ENCODE measurements at regions not wholly inside any gene's neighbourhood (a gene's known extent, or its start where the extent isn't known, plus 50 kb on each side); places are given as distances from the start of the nearest gene placed in this dataset.

DNA sequence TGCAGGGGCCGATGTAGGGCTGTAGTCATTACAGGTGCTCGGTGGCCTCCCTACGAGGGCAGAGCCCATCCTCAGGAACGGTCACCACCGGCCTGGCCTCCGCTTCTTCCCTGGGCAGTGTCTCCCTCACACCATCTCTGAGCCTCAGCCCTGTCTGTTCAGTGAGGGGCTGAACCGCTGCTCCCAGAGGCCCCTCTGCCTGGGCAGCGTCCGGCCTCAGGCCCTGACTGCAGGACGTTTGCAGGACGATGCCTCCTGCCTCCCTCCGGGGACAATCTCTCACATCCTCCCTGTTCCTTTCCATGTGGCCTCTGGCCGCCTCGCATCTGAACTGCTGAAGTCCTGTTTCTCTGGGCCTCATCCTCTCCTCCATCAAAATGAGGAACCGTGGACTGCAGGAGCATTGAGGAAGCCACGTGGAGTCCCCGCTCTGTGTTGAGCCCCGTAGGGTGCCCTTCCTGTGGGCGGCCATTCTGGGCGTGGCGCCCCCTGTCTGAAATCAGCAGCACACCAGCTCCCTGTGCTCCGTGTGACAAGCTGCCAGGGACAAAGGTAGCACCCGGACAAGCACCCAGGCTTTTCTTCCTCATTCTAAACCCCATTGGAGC lies 933.5 kb downstream of the BRD1 start:
- no peak overlapping the region for H3K4me3 ChIP-seq (ENCODE audit: low read depth, low read length)
- TF ChIP-seq CTCF (IDR thresholded peaks at IDR 0.05; ENCODE audit: borderline replicate concordance, insufficient read depth, low read depth, low read length): no peak

- TF ChIP-seq CTCF (IDR thresholded peaks at IDR 0.05; ENCODE audit: borderline replicate concordance, insufficient read depth, low read depth, low read length): no peak
- H3K4me3 ChIP-seq (ENCODE audit: low read depth, low read length): no peak overlapping the region
Measured at GRCh38 chr22:48893288-48894063, 934.2 kb downstream of the BRD1 start.

GRCh38 chr22:48892578-48893287 lies 934.9 kb downstream of the BRD1 start:
- TF ChIP-seq CTCF (IDR thresholded peaks at IDR 0.05; ENCODE audit: borderline replicate concordance, insufficient read depth, low read depth, low read length): no peak
- H3K4me3 ChIP-seq (ENCODE audit: low read depth, low read length): no peak overlapping the region

DNA sequence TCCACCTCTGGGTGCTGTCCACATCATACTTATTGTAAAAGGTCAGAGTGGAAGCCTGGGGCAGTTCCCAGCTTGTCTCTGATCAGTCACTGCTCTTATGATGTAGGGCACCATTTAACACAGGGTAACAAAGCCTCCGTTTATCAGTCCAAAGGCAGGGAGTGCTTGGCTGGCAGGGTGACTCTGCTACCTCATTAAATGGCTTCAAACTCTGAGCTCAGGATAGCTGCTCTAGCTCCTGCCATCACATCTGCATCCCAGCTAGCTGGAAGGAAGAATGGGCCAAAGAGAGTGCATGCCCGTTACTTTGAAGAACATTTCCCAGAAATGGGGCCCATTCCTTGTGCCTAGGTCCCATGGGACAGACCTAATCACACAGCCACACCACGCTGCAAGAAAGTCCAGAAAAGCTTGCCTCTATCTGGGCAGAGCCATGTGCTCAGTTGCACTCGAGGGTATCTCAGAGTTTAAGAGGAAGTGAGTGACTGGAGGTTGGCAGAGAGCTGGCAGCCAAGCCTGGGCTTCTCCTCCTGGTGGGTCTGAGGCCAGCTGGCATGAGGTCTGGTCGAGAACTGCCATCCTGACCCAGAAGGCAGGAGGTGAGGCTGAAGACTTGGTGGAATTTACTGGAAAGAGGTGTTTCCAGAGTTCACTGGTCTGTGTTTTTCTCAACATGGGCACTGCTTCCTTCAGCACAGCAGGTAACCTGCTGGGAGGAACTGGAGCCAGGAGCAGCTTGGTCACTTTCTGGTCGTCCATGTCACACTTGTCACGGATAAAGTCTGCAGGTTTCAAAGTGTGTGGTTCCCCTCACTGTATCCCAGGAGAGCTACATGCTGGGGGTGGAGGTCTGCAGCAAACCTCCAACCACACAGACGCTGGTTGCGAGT lies 935.7 kb downstream of the BRD1 start:
- no peak overlapping the region for H3K4me3 ChIP-seq (ENCODE audit: low read depth, low read length)
- TF ChIP-seq CTCF (IDR thresholded peaks at IDR 0.05; ENCODE audit: borderline replicate concordance, insufficient read depth, low read depth, low read length): no peak

GRCh38 chr22:48890693-48891554 lies 936.7 kb downstream of the BRD1 start:
- TF ChIP-seq CTCF (IDR thresholded peaks at IDR 0.05; ENCODE audit: borderline replicate concordance, insufficient read depth, low read depth, low read length): no peak
- no peak overlapping the region for H3K4me3 ChIP-seq (ENCODE audit: low read depth, low read length)
